ENCODE measurements at regions not wholly inside any gene's neighbourhood (a gene's known extent, or its start where the extent isn't known, plus 50 kb on each side); places are given as distances from the start of the nearest gene placed in this dataset.

DNA sequence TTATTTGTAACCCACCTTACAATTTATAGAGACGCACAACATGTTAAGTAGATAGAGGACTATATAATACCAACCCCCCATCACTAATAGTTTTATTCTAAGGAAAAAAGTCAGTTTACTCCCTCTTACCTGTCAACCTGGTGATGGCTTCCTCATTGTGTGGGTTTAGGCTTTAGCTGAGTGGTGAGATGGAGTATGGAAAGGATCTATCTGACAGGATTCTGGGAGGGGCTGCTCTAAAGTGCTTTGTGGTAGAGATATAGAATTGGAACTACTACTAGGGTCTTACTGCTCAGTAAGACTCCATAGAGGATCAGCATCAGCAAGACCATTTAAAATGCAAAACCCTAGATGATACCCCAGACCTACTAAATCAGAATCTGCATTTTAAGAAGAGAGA lies 82.1 kb upstream of the IFNE start:
- DNase-seq: no peak
- no peak for ATAC-seq

- no peak for ATAC-seq
- DNase-seq: no peak
Measured at GRCh38 chr9:21565155-21565554, 83.0 kb upstream of the IFNE start.

- no peak for DNase-seq
- no peak for ATAC-seq
Measured at GRCh38 chr9:21567926-21568325, 85.8 kb upstream of the IFNE start.

- DNase-seq (no peak), ATAC-seq (no peak)
Measured at GRCh38 chr9:21568484-21568883, 86.4 kb upstream of the IFNE start.

GRCh38 chr9:21569721-21570120 lies 87.6 kb upstream of the IFNE start:
- no peak for ATAC-seq
- no peak for DNase-seq

DNA sequence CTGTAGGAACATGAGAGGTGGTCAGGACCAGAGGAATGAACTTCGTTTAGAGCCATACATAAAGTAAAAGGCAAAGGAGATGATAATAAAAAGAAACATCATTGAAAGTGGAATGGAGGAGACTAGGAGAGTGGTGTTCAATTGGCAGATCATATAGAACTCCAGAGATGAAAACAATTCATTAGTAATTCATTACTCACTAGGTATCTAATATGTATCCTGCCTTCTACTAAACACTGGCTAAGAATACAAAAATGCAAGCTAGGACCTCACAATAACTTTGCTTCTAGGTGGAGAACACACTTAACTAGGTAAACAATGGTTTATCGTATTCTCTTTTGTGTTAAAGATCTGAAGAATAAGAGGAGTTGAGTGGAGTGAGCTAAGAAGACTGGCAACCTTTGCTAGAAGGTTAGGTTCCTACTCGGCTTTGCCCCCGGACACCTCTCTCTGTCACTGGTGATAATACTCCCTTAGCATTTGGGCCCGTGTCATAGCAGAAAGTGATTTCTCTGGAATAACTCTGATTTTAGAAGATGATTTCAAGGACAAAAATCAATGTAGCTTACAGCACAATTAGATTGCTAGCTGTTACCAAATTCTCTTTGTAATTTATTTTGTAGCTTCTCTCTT lies 88.6 kb upstream of the IFNE start:
- ATAC-seq (no peak), DNase-seq (no peak)

- ATAC-seq: no peak
- no peak for DNase-seq
Measured at GRCh38 chr9:21574261-21574660, 92.1 kb upstream of the IFNE start.

- DNase-seq (peak; percentile 38), ATAC-seq (peak; percentile 75)
Measured at GRCh38 chr9:21576331-21577189, 94.4 kb upstream of the IFNE start.

DNA sequence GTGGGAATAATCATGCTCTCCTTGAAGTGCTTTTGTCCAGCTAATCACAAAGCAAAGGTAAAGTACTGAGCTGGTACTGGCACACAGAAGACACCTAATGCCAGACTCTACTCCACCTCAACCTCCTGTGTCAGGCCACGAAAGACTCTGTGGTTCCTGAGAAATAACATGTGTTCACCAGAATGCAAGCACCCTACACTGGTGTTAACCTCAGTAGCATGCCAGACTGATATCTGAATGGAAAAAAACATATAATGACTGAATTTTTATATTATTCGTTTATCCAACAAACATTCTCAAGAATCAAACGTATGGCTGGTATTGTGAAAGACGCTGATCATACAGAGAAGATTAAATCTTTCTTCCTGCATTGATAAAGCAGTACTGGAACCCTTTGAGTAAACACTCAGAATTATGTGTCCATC lies 97.1 kb upstream of the IFNE start:
- peak; percentile 20 for DNase-seq
- ATAC-seq: peak; percentile 77

DNA sequence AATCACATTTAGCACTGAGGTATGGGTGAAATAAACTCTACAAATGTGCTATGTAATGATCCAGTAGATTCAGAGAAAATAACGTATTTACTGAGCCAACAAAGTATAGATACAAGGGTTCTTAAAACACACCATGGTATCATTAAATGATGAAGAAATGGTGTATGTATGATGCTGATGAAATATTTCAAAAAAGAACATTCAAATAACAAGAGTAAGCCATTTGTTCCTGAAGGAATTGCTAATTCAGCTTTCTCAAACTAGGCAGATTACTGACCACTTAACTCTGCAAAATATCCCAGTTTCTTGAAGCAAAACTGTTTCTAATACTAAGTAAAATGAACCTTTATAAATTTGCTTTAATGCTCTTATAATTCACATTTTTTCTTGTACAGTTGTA lies 97.6 kb upstream of the IFNE start:
- ATAC-seq (no peak), DNase-seq (no peak)

- DNase-seq: no peak
- ATAC-seq: no peak
Measured at GRCh38 chr9:21580636-21581378, 98.7 kb upstream of the IFNE start.

- no peak for ATAC-seq
Measured at GRCh38 chr9:21583628-21584377, 101.7 kb upstream of the IFNE start.

GRCh38 chr9:21584890-21585289 lies 102.8 kb upstream of the IFNE start:
- no peak for DNase-seq
- no peak for ATAC-seq

More at GRCh38 chr9:21583628-21584377, 101.7 kb upstream of the IFNE start:
- no peak for DNase-seq

DNA sequence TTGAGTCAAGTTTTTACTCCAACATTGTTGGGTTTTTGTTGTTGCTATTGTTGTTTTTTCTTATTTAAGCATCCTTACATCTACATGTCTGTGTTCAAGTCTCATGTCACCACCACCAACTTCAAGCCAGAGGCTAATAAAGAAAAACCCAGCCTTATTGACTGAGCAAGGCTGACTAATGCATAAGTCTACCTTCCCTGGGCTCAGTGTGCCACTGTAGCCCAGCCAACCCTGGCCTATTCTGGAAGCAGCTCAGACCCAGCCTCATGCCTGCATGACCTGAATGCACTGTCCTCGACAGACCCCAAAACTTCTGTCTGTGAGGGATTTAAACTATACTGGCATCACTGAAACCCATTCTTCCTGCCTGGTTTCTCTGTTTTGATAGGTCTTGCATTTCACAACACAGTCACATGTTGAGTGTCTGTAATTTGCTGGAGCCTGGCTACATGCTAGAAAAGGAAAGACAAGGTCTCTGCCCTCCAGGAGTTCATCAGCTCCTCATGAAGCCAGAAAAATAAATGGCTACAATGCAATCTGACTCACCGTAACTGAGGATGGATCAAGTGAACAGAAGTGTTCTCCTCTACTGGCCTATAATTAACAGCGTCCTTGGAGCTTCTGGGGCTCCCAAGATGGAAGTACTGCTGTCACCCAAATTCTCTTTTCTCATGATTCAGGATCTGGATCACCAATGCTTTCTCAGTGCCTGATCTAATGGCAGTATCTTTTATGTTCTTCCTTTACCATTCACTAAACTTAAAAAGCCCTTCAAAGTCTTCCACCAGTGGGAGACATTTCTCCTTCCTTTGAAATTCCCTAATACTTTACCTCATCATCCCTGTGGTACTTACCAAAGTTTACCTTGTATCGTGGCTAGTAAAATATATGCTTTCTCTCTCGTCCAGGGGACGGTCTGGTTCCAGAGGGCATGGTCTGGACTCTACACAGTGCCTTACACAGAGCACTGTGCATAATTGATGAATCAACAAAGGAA lies 103.9 kb upstream of the IFNE start:
- DNase-seq (no peak), ATAC-seq (no peak)

- no peak for ATAC-seq
- DNase-seq: no peak
Measured at GRCh38 chr9:21589344-21590056, 107.4 kb upstream of the IFNE start.

DNA sequence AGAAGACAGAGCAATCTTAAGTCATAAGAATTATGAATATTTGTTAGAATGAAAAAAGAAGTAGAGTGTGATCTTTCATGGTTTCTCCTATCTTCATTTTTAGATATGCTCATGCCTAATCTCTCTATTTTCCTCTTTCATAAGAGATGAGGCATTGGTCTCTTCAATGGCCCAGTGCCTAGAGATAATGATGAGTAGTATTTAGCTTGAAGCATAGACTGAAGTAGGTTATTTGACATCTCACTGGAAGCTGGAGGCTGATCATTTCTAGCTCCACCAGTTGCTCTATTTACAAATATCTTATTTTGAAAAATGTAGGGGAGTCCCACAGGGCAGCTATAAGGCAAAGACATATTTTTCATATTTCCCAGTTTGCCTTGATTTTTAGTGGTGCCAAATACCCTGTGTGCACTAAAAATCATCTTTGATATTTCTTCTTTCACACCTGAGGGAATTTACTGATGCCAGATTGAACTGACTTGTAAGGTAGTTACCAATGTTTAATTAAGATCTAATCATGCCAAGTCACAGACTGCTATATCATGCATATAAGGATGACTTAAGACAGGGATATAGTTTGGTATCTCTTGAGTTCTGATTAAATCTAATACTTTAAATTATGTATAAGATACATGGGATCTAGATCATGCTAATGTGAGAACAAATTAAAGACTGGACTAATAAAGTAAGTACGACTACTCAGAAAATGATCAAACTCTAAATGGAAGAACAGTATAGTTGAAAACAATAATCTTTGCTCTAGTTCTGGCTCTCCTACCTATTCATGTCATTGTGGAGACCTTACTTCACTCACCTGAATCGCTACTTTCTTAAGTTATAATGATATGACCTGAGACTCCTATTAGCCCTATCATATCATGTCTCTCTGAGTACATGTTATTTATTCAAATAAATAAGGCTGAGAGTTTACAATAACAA lies 108.2 kb upstream of the IFNE start:
- ATAC-seq (no peak), DNase-seq (no peak)

- ATAC-seq (peak; percentile 98), DNase-seq (peak; percentile 63)
Measured at GRCh38 chr9:21591221-21592062, 109.3 kb upstream of the IFNE start.

GRCh38 chr9:21592063-21592338 lies 109.9 kb upstream of the IFNE start:
- no peak for DNase-seq
- peak; percentile 26 for ATAC-seq

All from stimulated activated naive CD8-positive, alpha-beta T cell treated with anti-CD3 and anti-CD28 coated beads, Interleukin-15, Interleukin-2, amounts not matched to agents 100 U/mL and 50 U/mL, for 24 hours (primary cell).